ENCODE measurements at regions not wholly inside any gene's neighbourhood (a gene's known extent, or its start where the extent isn't known, plus 50 kb on each side); places are given as distances from the start of the nearest gene placed in this dataset.

- TF ChIP-seq FOXJ3 (CRISPR knock-in tag; IDR thresholded peaks at IDR 0.05), result no peak
- TF ChIP-seq CTCF (IDR thresholded peaks at IDR 0.05), result no peak
These were observed 75.2 kb upstream of the CHCHD3 start for GRCh38 chr7:133157045-133157444.

Measured in SK-N-SH (cell line).